GM13976 (cell line): ENCODE measurements at regions not wholly inside any gene's neighbourhood (a gene's known extent, or its start where the extent isn't known, plus 50 kb on each side); places are given as distances from the start of the nearest gene placed in this dataset.

ENCODE experiments used
- DNase-seq: peaks from one replicate; pipeline ENCODE4 v3.0.0; 2012; ENCODE audit warnings: low spot score
- in situ Hi-C: fragments of 300-500 bp; cut with MboI; formaldehyde crosslinking; loops from one replicate; pipeline ENCODE4 v1.12.0; 2022; ENCODE audit warnings: low sequenced_read_pairs, mixed read lengths, inconsistent platforms; ENCODE audit not compliant: unreplicated experiment
- TF ChIP-seq, protein P1 (sequence below): IDR thresholded peaks from 2 replicates; pipeline ENCODE4 v1.5.1; 2012; ENCODE audit warnings: borderline replicate concordance, mild to moderate bottlenecking; ENCODE audit not compliant: insufficient read depth; ENCODE audit errors: extremely low read depth, missing control alignments, control extremely low read depth

DNA sequence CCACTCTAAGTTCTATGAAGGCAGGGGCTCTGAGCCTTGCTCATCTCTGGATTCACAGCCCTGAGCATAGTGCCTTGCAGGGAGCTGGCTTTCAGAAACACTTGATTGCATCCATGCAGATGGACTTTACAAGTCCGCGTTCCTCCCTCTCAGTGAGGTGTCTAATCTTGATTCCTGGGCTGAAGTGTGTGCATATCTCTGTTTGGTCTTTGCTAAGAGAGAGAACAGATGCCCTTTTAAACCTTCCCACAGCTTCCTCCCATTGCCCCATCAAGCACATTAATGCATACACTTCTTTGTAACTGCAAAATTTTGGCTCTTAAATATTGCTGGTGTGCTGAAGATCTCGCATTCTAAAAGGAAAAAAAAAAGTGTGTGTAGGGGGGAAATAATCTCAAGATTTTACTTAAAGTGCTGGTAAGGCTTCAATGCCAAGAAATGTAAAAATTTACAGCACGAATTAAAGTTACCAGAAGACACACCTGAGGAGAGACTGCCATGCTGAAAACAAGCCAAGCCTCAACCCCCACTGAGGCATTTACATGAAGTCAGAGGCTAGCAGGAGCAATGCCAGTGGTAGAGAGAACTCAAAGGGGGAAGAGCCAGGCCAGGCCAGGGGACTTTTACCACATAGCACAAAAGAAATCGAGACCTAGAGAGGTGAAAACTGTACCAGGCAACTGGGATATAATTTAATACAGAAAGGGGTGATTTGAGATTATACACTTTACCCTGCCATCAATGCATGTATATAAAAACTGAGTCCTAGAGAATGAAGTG is 492.1 kb downstream of the SOX6 start:
- in situ Hi-C loops, result no loop called here
- TF ChIP-seq, protein P1, sequence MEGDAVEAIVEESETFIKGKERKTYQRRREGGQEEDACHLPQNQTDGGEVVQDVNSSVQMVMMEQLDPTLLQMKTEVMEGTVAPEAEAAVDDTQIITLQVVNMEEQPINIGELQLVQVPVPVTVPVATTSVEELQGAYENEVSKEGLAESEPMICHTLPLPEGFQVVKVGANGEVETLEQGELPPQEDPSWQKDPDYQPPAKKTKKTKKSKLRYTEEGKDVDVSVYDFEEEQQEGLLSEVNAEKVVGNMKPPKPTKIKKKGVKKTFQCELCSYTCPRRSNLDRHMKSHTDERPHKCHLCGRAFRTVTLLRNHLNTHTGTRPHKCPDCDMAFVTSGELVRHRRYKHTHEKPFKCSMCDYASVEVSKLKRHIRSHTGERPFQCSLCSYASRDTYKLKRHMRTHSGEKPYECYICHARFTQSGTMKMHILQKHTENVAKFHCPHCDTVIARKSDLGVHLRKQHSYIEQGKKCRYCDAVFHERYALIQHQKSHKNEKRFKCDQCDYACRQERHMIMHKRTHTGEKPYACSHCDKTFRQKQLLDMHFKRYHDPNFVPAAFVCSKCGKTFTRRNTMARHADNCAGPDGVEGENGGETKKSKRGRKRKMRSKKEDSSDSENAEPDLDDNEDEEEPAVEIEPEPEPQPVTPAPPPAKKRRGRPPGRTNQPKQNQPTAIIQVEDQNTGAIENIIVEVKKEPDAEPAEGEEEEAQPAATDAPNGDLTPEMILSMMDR, result no peak
- DNase-seq, result no peak

DNA sequence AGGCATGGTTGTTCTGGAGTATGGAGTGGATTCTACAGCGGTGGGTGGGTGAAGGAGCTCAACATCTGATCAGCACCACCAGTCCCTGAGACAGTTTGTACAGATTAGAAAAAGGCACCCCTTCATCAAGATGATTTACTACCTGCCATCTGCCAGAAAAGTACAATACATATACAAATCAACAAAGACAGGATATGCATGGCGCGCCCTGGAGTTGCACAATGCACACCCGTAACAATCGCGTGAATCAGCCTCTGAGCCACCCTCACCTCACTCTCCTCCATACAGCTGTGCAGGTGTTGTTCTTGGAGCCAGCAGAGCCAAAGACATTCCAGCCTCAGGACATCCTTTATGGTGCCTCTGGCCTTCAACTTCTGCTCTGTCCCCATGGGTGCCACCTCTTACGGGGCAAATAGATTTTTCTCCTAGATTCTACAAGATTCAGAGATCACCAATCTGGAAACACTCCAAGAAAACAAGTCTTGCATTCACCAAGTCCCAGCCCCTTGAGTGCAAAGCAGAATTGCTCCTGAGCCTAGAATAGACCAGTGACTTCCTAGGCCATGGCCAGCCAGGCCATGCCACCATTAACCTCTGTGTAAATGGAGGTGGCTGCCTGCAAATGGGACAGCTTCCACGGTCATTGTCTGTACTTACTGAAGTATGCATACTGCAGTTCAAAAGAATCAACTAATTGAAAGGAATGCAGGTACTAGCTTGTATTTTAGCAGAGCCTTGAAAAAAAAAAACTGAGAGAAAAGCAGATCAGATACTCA is 490.9 kb downstream of the SOX6 start:
- TF ChIP-seq, protein P1, result no peak
- in situ Hi-C loops, result no loop called here
- no peak for DNase-seq

DNA sequence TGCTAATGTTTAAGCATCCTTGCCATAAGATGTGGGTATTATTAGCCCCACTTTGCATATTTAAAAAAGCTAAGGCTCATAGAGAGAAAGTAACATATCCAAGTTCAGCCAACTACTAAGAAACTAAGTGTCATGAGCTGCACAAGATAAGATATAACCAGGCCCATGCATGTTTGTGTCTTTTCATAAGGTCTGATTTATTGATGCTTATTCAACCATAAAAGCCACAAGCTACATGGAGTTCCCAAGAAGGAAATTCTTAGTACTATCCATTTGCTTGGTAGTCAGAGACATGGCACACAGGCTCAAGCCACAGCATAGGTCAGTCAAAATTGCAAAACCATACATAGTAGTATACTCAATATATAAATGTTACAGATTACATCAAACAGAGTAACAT is 488.5 kb downstream of the SOX6 start:
- DNase-seq, result no peak
- TF ChIP-seq, protein P1, result no peak
- in situ Hi-C loops, result no loop called here

DNA sequence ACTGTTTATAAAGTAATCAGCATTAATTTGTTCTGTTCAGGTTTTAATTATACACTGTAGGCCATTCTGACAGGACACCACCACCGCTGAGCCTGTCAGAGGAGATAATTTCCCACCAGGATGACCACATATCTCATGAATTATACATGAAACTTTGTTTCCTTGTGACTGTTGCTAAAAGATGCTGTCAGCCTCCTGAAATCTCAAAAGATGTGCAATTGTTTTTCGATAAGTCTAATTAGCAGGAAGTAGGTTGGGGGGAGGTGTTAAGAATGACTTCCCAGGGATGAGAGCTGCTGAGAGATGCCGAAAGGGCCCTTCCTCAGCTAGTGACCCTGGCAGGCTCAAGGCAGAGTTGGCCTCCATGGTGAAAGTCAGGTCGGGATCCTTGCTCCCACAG is 485.4 kb downstream of the SOX6 start:
- no peak for DNase-seq
- in situ Hi-C loops, result no loop called here
- TF ChIP-seq, protein P1, result no peak

DNA sequence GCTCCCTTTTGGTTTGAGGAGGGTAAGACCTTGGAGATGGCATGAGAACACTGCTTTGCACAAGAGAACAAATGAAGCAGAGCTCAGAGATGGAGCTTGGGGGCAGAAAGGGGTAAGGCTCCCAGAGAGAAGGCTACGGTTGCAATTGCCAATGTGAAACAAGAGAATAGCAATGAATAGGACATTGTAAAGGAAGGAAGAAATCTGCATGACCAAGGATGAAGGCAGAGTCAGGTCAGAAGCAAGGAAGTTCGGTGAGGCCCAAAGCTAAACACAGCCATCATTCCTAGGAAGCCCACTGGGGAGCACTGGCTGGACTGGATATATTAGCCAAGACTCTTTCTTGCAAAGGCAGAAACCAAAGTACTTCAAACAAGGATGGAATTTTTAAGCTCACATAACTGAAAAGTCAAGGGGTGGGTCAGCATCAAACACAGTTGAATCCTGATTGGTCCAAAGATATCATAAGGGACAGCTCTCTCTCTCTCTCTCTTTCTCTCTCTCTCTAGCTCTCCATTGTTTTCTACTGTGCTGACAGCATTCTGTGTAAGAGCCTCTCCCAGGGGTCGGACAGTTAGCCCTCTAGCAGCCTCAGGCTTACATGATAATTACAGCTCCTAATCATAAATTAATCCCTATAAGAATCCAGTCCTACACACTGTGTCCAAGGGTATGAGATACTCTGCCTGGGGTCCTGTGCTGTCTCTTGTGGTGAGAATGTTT is 484.3 kb downstream of the SOX6 start:
- DNase-seq, result no peak
- TF ChIP-seq, protein P1, result no peak
- in situ Hi-C loops, result no loop called here

DNA sequence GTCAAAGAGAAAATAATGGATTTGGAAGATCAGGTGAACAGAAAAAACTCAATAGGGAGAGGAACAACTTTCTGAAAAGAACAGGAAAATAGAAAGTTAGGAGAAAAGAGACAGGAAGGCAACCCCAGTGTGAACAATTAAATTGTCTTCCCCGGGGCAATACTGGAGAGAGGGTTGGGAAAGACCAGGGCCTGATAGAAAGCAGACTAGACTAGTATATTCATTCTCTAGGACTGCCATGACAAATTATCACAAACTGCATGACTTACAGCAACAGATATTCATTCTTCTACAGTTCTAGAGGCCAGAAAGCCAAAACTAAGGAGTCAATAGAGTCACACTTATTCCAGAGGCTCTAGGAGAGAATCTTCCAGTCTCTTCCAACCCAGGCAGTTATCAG is 482.8 kb downstream of the SOX6 start:
- in situ Hi-C loops, result no loop called here
- TF ChIP-seq, protein P1, result no peak
- DNase-seq, result no peak
